Posterior cingulate gyrus (tissue), 11 donors: ENCODE measurements at regions not wholly inside any gene's neighbourhood (a gene's known extent, or its start where the extent isn't known, plus 50 kb on each side); places are given as distances from the start of the nearest gene placed in this dataset.

Source experiments
- DNase-seq, 10 donors: peaks; one replicate each; pipeline versions ENCODE4 v3.0.0 to v3.0.0-alpha.2; 2020 to 2021; ENCODE audit warnings: mixed read lengths in 3 of 10
- intact Hi-C: fragments of 100-400 bp; cut with DNase I; formaldehyde crosslinking; loops from one replicate; pipeline ENCODE4 v1.15.1; 2023

DNA sequence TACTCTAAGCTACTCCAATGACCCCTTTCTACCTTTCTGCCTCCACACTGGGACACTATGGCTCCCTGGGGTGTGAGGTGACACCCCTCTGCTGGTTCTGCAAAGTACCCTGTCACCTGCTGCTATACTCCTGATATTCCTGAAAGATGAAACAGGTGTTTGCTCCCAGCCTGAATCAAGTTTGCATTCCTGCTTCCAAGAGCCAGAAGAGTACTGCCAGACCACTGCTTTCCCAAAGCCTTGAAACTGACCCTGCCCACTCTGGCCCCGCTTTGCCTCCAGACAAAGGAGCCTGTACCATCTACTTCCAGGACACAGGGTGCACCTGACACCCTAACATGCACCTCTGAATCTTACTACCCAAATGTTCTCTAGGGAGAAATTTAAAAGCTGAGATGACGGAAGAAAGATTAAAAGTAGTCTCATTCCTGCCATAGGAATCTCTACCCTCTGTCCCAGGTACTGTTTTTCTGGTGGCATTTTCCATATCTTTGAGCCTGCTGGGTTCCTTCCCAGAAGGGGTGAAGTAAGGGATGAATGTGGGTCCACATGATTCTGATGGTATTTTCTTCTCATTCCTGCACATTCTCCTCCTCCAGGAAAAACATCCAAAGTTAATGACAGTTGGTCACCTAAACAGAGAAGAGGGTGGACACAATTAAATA, 70.3 kb upstream of the DUSP10 start:
- no peak for DNase-seq
- intact Hi-C loops, result no loop called here

GRCh38 chr1:221810406-221810805, 68.5 kb upstream of the DUSP10 start:
- intact Hi-C loops, result no loop called here
- no peak for DNase-seq

DNA sequence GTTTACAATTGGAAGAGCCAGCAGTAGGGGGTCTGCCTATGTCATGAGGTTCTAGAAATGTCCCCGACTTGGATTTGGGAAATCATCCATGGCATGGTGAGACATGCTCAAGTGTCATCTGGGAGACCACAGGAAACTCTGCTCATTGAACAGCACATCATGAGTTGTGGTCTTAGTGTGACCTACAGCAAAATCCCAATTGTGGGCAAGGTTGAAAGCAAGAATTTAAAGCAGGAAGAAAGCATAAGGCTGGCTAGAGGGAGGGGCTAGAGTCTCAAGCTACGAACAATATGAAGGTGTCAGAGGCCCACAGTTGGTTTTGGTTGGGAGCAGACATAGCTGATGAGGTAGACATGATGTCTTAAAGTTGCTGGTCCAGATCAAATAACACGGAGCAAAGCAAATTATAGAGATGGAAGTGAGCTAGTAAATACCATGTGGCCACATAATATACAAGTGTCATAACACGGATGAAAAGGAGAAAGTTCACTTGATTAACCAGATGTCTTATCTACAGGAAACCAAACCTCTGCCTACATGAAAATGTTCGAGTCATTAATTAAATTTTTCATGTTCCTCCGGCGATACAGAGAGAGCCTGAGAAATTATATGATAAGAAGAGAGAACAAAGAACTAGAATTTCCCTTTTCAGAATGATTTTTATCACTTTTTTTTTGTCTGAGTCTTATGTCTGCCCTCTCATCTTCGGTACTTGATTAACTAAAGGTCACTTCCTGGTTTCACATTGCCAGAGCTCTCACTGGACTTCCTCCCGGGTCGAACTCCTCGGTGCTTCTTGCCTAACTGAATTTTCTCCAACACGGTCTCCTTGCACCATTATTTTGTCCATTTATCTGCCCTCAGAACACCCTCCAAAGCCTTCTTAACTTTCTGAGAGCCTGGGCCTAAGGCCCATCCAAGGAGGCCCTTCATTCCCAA, 67.5 kb upstream of the DUSP10 start:
- intact Hi-C loops, result no loop called here
- DNase-seq, result no peak

DNA sequence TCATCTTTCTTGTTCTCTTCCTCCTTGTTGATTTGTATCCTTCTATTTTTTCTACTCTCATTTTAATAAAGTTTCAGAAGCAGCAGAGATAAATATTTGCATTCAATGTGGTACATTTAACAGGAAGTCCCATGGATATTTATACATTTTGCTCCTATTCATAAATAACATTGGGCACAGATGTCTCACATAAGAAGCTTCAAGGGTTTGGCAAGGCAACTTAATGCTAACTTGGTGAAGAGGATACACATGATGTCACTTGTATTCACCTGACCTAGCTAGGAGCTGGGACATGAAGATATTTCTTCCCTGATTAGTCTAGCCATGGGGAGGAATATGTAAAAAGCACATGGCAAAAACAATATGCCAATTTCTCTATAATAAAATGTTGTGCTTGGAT, 65.1 kb upstream of the DUSP10 start:
- intact Hi-C loops, result no loop called here
- DNase-seq, result no peak

DNA sequence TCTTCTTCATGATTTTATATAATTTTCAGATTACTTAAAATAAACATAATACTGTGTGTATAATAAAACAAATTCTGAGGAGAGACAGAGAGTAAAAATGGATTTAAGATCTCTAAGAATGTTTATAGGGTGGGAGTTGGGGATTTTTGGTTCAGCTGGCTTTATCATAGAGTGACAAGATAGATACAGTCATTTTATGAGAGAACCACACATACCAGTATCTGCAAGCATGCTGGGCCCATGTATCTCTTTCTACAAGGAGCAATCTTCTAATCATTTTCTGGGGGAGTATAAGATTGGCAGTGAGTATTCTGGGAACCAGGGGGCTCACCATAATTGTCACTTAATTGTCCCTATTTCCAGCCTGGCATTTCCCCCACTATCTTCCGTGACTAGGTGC, 64.3 kb upstream of the DUSP10 start:
- no peak for DNase-seq
- intact Hi-C loops, result no loop called here

DNA sequence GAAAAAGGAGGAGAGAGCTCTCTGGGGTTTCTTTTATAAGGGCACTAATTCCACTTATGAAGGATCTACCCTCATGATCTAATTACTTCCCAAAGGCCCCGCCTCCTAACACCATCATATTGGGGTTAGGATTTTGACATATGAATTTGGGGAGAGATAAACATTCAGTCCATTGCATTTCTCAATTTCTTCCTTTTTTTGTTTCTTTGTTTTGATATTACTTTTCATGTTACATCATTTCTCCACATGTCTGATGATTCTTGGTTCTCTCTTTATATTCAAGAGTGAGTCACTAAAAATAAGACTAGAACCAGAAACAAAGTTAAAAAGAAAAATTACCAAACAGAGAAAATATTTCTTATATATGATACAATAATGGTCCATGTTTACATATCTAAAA, 63.2 kb upstream of the DUSP10 start:
- no peak for DNase-seq
- intact Hi-C loops, result no loop called here

GRCh38 chr1:221804303-221804702, 62.4 kb upstream of the DUSP10 start:
- intact Hi-C loops, result no loop called here
- no peak for DNase-seq

GRCh38 chr1:221801773-221802516, 60.1 kb upstream of the DUSP10 start:
- intact Hi-C loops, result no loop called here
- DNase-seq, result no peak

- DNase-seq, result no peak
- intact Hi-C loops, result no loop called here
Observed at GRCh38 chr1:221801251-221801661, 59.4 kb upstream of the DUSP10 start.

GRCh38 chr1:221800831-221801230, 58.9 kb upstream of the DUSP10 start:
- intact Hi-C loops, result no loop called here
- no peak for DNase-seq

GRCh38 chr1:221797506-221797905, 55.6 kb upstream of the DUSP10 start:
- no peak for DNase-seq

GRCh38 chr1:221796700-221797099, 54.8 kb upstream of the DUSP10 start:
- intact Hi-C loops, result no loop called here

More at GRCh38 chr1:221797506-221797905, 55.6 kb upstream of the DUSP10 start:
- intact Hi-C loops, result no loop called here

GRCh38 chr1:221795380-221795779, 53.5 kb upstream of the DUSP10 start:
- DNase-seq, result no peak
- intact Hi-C loops, result no loop called here

More at GRCh38 chr1:221796700-221797099, 54.8 kb upstream of the DUSP10 start:
- DNase-seq, result no peak

DNA sequence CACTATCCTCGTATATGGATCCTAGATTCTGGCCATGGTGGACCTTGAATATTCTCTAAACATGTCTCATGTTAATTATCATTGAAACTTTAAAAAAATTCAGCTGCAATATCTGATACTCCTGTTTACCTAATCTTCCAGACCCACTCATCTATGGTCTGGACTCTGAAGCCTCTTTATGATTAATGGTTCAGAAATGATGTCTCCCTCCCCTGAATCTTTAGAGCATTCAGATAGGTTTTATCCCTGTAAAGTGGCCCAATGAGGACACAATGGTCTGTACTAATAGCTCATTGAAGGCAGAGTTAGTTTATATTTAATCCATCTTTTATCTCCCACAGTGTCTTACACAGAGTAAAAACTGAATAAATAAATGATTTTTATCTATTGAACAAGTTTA, 53.0 kb upstream of the DUSP10 start:
- no peak for DNase-seq
- intact Hi-C loops, result no loop called here

GRCh38 chr1:221794079-221794670, 52.3 kb upstream of the DUSP10 start:
- intact Hi-C loops, result no loop called here
- no peak for DNase-seq

DNA sequence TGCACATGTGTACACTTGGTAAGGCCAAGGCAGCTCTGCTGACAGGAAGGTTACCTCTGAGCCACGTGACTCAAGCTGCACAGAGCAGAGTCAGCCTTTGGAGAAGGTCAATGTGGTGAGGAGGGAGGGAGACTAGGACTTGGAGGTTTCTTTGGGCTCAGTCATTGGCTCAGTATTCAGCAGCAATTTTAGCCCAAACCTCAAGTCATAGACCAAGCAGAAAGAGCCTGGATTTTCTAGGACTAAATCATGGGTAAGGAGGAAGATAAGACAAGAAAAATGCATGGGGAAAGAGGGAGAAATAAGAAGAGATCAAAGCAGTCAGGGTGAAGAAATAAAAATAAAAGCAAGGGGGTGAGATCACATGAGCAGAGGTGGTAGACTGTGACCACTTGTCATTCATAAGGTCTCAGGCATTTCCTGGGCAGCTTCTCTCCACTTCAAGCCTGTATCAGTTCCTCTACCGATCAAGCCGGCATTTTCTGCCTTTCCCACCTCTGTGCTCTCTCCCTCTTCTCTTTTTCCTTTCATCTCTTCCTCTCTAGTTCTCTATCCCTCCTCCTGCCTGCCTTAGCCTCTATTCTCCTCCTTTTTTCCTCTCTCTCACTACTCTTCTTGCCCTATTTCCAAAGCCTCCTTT, 51.7 kb upstream of the DUSP10 start:
- DNase-seq, result no peak
- intact Hi-C loops, result no loop called here

DNA sequence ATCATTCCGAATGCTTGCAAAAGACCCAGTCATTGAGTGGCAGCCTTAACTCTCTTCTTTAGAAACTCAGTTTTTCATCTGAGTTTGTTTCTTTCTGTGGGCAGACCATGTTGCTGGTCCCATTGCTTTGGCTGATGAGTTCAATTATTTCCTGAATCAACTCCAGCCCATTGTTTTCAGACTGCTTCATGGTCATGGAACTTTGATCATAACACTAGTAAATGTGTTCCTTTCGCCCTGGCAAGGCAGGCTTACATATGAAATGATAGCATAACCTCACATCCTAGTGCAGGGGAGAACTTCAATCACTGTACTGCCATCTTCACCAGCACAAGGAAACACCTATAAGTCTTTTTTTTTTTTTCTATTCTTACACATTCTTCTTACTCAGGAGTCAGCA, 50.0 kb upstream of the DUSP10 start:
- no peak for DNase-seq
- intact Hi-C loops, result no loop called here
